ENCODE measurements at regions not wholly inside any gene's neighbourhood (a gene's known extent, or its start where the extent isn't known, plus 50 kb on each side); places are given as distances from the start of the nearest gene placed in this dataset.

DNA sequence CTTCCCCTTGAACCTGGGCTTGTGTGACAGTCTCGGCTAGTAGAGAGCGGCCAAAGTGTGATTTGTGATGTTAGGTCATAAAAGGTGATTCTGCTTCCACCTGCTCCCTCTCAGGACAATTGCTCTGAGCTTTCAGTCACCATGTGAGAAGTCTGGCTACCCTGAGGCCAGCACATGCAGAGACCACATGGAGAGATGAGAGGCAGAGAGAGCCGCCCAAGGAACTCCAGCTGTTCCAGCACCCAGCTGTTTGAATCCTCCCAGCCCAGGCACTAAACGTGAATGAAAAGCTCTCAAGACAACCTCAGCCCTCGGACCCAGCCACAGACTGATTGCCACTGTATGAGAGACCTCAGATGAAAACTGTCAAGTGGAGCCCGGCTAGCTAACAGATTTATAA, 143.4 kb upstream of the EEF1E1 start:
- Histone ChIP-seq H4K20me1 (ENCODE audit: insufficient read depth) (no peaks in the 10 kb centered on the region), H3K27me3 (ENCODE audit: insufficient read depth) (no peaks in the 10 kb centered on the region), H3K27ac (ENCODE audit: low read depth in 2 of 2, low read length in 1 of 2) (no peak overlapping the region), H3F3A (replicated peaks; ENCODE audit: insufficient read depth) (no peaks in the 10 kb centered on the region), H3K79me2 (ENCODE audit: insufficient read depth) (no peaks in the 10 kb centered on the region), H3K4me3 (ENCODE audit: low read depth in 2 of 2, low read length in 1 of 2) (no peak overlapping the region), H3K4me1 (ENCODE audit: control insufficient read depth in 1 of 2, insufficient read depth in 2 of 2, low read depth in 1 of 2, low read length in 1 of 2) (peaks cover 0 to under 1% of the 10 kb centered on the region in 2 experiments; a peak in 2 of 4 replicates), H3K36me3 (replicated peaks in 1 of 2; ENCODE audit: control insufficient read depth in 1 of 2, insufficient read depth in 2 of 2, low read length in 1 of 2) (no peaks in the 10 kb centered on the region), H3K9me2 (no peaks in the 10 kb centered on the region), H3K9ac (no peak overlapping the region), H2AFZ (ENCODE audit: low read depth) (no peak overlapping the region), H3K4me2 (no peak overlapping the region), H3K9me3 (no peaks in the 10 kb centered on the region)
- POLR2A ChIA-PET: no interaction called here
- WGBS (ENCODE audit: low lambda C conversion rate): 33% methylated on average over 6 of the region's 6 CpGs
- DNase-seq: no peak
- TF ChIP-seq NFIC (IDR thresholded peaks at IDR 0.05; ENCODE audit: borderline replicate concordance): no peak
- TF ChIP-seq FOXM1 (IDR thresholded peaks at IDR 0.05; ENCODE audit: low read depth): no peak
- no peak for TF ChIP-seq RFX5 (IDR thresholded peaks at IDR 0.05; ENCODE audit: low read length)
- TF ChIP-seq TCF12 (IDR thresholded peaks at IDR 0.05): no peak
- no peak for TF ChIP-seq YY1 (IDR thresholded peaks at IDR 0.05; ENCODE audit: low read depth)
- no peak for TF ChIP-seq SMC3 (IDR thresholded peaks at IDR 0.05; ENCODE audit: low read depth, low read length)
- no peak for TF ChIP-seq SIN3A (IDR thresholded peaks at IDR 0.05; ENCODE audit: borderline replicate concordance, low read depth, low read length)
- no peak for TF ChIP-seq JUND (IDR thresholded peaks at IDR 0.05)
- no peak for TF ChIP-seq EZH2phosphoT487 (IDR thresholded peaks at IDR 0.05; ENCODE audit: borderline replicate concordance, low read depth)
- no peak for TF ChIP-seq RAD21 (IDR thresholded peaks at IDR 0.05; ENCODE audit: low read length)
- CTCF ChIA-PET: interaction anchor here (1.0 kb wide), 1 partner anchor 20 kb away, joined by 6 read pairs; no protein-coding TSS in a partner anchor

DNA sequence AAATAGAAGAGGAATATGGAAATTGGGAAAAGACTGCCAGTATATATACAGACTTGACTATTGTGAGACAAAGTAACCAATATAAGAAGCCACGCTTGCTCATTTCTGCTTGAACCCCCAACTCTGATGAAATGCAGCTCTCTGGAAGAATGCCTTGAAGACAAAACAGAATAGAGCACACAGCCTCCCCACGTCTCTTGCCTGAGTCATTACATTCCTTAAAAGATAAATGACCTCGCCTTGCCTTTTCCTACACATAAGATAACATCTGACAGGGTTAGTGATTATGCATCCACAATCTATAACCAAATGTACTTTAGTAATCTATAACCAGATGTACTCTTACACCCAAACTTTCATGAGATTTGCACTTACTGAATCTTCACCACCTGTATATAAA, 141.1 kb upstream of the EEF1E1 start:
- H3K79me2 ChIP-seq (ENCODE audit: insufficient read depth): no peaks in the 10 kb centered on the region
- no peaks in the 10 kb centered on the region for H3F3A ChIP-seq (replicated peaks; ENCODE audit: insufficient read depth)
- no peaks in the 10 kb centered on the region for H3K36me3 ChIP-seq (replicated peaks in 1 of 2; ENCODE audit: control insufficient read depth in 1 of 2, insufficient read depth in 2 of 2, low read length in 1 of 2)
- H3K27ac ChIP-seq (ENCODE audit: low read depth in 2 of 2, low read length in 1 of 2): no peak overlapping the region
- no peak overlapping the region for H3K9ac ChIP-seq
- H3K9me2 ChIP-seq: no peaks in the 10 kb centered on the region
- TF ChIP-seq, protein P1, sequence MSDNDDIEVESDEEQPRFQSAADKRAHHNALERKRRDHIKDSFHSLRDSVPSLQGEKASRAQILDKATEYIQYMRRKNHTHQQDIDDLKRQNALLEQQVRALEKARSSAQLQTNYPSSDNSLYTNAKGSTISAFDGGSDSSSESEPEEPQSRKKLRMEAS (IDR thresholded peaks at IDR 0.05; ENCODE audit: low read depth): no peak
- TF ChIP-seq FOXM1 (IDR thresholded peaks at IDR 0.05; ENCODE audit: low read depth): no peak
- no peak for TF ChIP-seq RXRA (IDR thresholded peaks at IDR 0.05; ENCODE audit: borderline replicate concordance, low read depth)
- no peak for TF ChIP-seq TAF1 (IDR thresholded peaks at IDR 0.05; ENCODE audit: borderline replicate concordance, low read depth, low read length)
- H3K27me3 ChIP-seq (ENCODE audit: insufficient read depth): no peaks in the 10 kb centered on the region
- no peak overlapping the region for H2AFZ ChIP-seq (ENCODE audit: low read depth)
- DNase-seq: no peak
- peaks cover 0 to 12% of the 10 kb centered on the region in 2 experiments; a peak in 3 of 4 replicates for H3K4me1 ChIP-seq (ENCODE audit: control insufficient read depth in 1 of 2, insufficient read depth in 2 of 2, low read depth in 1 of 2, low read length in 1 of 2)
- no peaks in the 10 kb centered on the region for H3K9me3 ChIP-seq
- H3K4me3 ChIP-seq (ENCODE audit: low read depth in 2 of 2, low read length in 1 of 2): no peak overlapping the region
- 12% methylated on average over 3 of the region's 3 CpGs for WGBS (ENCODE audit: low lambda C conversion rate)
- no peak overlapping the region for H3K4me2 ChIP-seq
- no peaks in the 10 kb centered on the region for H4K20me1 ChIP-seq (ENCODE audit: insufficient read depth)
- ChIA-PET CTCF (no interaction called here), POLR2A (no interaction called here)

DNA sequence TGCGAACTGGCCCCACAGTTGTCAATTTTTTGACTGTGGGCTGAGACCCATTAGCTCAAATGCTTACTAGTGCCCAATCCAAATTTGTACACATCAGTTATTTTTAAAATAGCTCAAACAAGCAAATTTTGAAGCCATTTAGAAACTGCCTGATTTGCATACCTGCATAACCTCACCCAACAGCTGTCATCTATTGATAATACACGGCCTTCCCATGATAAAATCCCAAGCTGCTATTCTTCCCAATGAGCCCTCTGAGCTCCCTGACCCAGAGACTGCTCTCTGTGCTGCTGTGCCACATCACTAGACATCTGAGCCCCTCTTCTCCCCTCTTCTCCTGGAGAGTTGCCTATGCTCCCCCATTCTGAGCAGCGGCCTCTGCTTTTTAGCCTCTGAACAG, 140.5 kb upstream of the EEF1E1 start:
- H3K9me2 ChIP-seq: no peaks in the 10 kb centered on the region
- no peak overlapping the region for H3K27ac ChIP-seq (ENCODE audit: low read depth in 2 of 2, low read length in 1 of 2)
- ChIA-PET CTCF (interaction anchor here (1.2 kb wide), 1 partner anchor 12 kb away, joined by 3 read pairs; no protein-coding TSS in a partner anchor), POLR2A (interaction anchor here (0.5 kb wide), 1 partner anchor 39 kb away, joined by 4 read pairs; no protein-coding TSS in a partner anchor)
- no peaks in the 10 kb centered on the region for H3K36me3 ChIP-seq (replicated peaks in 1 of 2; ENCODE audit: control insufficient read depth in 1 of 2, insufficient read depth in 2 of 2, low read length in 1 of 2)
- H3K4me3 ChIP-seq (ENCODE audit: low read depth in 2 of 2, low read length in 1 of 2): no peak overlapping the region
- DNase-seq: no peak
- no peaks in the 10 kb centered on the region for H4K20me1 ChIP-seq (ENCODE audit: insufficient read depth)
- no peaks in the 10 kb centered on the region for H3F3A ChIP-seq (replicated peaks; ENCODE audit: insufficient read depth)
- no peaks in the 10 kb centered on the region for H3K79me2 ChIP-seq (ENCODE audit: insufficient read depth)
- WGBS (ENCODE audit: low lambda C conversion rate): 40% methylated on average over 3 of the region's 3 CpGs
- no peak overlapping the region for H2AFZ ChIP-seq (ENCODE audit: low read depth)
- no peaks in the 10 kb centered on the region for H3K9me3 ChIP-seq
- H3K4me2 ChIP-seq: no peak overlapping the region
- no peaks in the 10 kb centered on the region for H3K27me3 ChIP-seq (ENCODE audit: insufficient read depth)
- H3K9ac ChIP-seq: no peak overlapping the region
- peaks cover 0 to 16% of the 10 kb centered on the region in 2 experiments; a peak in 3 of 4 replicates for H3K4me1 ChIP-seq (ENCODE audit: control insufficient read depth in 1 of 2, insufficient read depth in 2 of 2, low read depth in 1 of 2, low read length in 1 of 2)
- no peak for TF ChIP-seq FOXJ3 (CRISPR knock-in tag; IDR thresholded peaks at IDR 0.05)
- TF ChIP-seq SMC3 (IDR thresholded peaks at IDR 0.05; ENCODE audit: low read depth, low read length): no peak
- TF ChIP-seq EZH2phosphoT487 (IDR thresholded peaks at IDR 0.05; ENCODE audit: borderline replicate concordance, low read depth): no peak
- TF ChIP-seq RAD21 (IDR thresholded peaks at IDR 0.05; ENCODE audit: low read length): no peak
- TF ChIP-seq TCF12 (IDR thresholded peaks at IDR 0.05): no peak
- no peak for TF ChIP-seq TEAD4 (IDR thresholded peaks at IDR 0.05; ENCODE audit: borderline replicate concordance, insufficient read depth)
- no peak for TF ChIP-seq EP300 (IDR thresholded peaks at IDR 0.05; ENCODE audit: borderline replicate concordance in 1 of 2, low read depth in 1 of 2, low read length in 1 of 2)
- TF ChIP-seq, protein P2, sequence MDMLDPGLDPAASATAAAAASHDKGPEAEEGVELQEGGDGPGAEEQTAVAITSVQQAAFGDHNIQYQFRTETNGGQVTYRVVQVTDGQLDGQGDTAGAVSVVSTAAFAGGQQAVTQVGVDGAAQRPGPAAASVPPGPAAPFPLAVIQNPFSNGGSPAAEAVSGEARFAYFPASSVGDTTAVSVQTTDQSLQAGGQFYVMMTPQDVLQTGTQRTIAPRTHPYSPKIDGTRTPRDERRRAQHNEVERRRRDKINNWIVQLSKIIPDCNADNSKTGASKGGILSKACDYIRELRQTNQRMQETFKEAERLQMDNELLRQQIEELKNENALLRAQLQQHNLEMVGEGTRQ (IDR thresholded peaks at IDR 0.05; ENCODE audit: borderline replicate concordance, low read depth, low read length): no peak
- no peak for TF ChIP-seq GABPA (IDR thresholded peaks at IDR 0.05; ENCODE audit: low read depth)
- TF ChIP-seq, protein P3, sequence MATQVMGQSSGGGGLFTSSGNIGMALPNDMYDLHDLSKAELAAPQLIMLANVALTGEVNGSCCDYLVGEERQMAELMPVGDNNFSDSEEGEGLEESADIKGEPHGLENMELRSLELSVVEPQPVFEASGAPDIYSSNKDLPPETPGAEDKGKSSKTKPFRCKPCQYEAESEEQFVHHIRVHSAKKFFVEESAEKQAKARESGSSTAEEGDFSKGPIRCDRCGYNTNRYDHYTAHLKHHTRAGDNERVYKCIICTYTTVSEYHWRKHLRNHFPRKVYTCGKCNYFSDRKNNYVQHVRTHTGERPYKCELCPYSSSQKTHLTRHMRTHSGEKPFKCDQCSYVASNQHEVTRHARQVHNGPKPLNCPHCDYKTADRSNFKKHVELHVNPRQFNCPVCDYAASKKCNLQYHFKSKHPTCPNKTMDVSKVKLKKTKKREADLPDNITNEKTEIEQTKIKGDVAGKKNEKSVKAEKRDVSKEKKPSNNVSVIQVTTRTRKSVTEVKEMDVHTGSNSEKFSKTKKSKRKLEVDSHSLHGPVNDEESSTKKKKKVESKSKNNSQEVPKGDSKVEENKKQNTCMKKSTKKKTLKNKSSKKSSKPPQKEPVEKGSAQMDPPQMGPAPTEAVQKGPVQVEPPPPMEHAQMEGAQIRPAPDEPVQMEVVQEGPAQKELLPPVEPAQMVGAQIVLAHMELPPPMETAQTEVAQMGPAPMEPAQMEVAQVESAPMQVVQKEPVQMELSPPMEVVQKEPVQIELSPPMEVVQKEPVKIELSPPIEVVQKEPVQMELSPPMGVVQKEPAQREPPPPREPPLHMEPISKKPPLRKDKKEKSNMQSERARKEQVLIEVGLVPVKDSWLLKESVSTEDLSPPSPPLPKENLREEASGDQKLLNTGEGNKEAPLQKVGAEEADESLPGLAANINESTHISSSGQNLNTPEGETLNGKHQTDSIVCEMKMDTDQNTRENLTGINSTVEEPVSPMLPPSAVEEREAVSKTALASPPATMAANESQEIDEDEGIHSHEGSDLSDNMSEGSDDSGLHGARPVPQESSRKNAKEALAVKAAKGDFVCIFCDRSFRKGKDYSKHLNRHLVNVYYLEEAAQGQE (IDR thresholded peaks at IDR 0.05; ENCODE audit: low read depth, low read length): no peak
